ENCODE measurements at regions not wholly inside any gene's neighbourhood (a gene's known extent, or its start where the extent isn't known, plus 50 kb on each side); places are given as distances from the start of the nearest gene placed in this dataset.
"Not testable (repeated sequence)": the region's sequence is repeated elsewhere in the genome, so short reads cannot be mapped to it uniquely, and the experiment has no call there.

- H3K27me3 Mint-ChIP-seq; H3K4me3 Mint-ChIP-seq; H3K36me3 Mint-ChIP-seq (ENCODE audit: low read depth); H3K27ac Mint-ChIP-seq; ATAC-seq; H3K9me3 ChIP-seq (ENCODE audit: control insufficient read depth, low read length, poor library complexity, severe bottlenecking); DNase-seq: not testable (repeated sequence)
- peaks cover 18% of the 10 kb centered on the region for H3K4me1 Mint-ChIP-seq
Measured at GRCh38 chr16:10328291-10328690, 57.6 kb upstream of the ATF7IP2 start.

GRCh38 chr16:10332241-10332640, 53.6 kb upstream of the ATF7IP2 start:
- H3K9me3 ChIP-seq (ENCODE audit: control insufficient read depth, low read length, poor library complexity, severe bottlenecking), result peaks cover 2% of the 10 kb centered on the region
- Mint-ChIP-seq H3K27me3 (no peaks in the 10 kb centered on the region), H3K4me3 (no peak overlapping the region), H3K27ac (peak overlapping the region; percentile 93), H3K36me3 (ENCODE audit: low read depth) (peaks cover 9% of the 10 kb centered on the region), H3K4me1 (peaks cover 22% of the 10 kb centered on the region)
- ATAC-seq, result no peak
- no peak for DNase-seq

DNA sequence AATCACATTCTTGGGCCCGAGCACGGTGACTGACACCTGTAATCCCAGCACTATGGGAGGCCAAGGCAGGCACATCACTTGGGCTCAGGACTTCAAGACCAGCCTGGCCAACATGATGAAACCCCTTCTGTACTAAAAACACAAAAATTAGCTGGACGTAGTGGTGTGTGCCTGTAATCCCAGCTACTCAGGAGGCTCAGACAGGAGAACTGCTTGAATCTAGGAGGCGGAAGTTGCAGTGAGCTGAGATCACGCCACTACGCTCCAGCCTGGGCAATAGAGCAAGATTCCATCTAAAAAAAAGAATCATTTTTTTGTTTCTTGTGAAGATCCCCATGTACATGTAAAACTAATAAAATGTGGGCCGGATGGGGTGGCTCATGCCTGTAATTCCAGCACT, 53.1 kb upstream of the ATF7IP2 start:
- ATAC-seq, result no peak
- H3K4me3 Mint-ChIP-seq, result peak overlapping the region; percentile 73
- no peaks in the 10 kb centered on the region for H3K27me3 Mint-ChIP-seq
- DNase-seq, result no peak
- peaks cover 6% of the 10 kb centered on the region for H3K36me3 Mint-ChIP-seq (ENCODE audit: low read depth)
- peak overlapping the region; percentile 93 for H3K27ac Mint-ChIP-seq
- H3K4me1 Mint-ChIP-seq, result peaks cover 25% of the 10 kb centered on the region
- H3K9me3 ChIP-seq (ENCODE audit: control insufficient read depth, low read length, poor library complexity, severe bottlenecking), result peaks cover 2% of the 10 kb centered on the region

GRCh38 chr16:10333321-10334032, 52.4 kb upstream of the ATF7IP2 start:
- Mint-ChIP-seq H3K36me3 (ENCODE audit: low read depth) (peaks cover 6% of the 10 kb centered on the region), H3K27me3 (no peaks in the 10 kb centered on the region), H3K4me3 (peak overlapping the region; percentile 73), H3K27ac (peak overlapping the region; percentile 93), H3K4me1 (peaks cover 25% of the 10 kb centered on the region)
- DNase-seq (no peak), ATAC-seq (peak; percentile 74)
- H3K9me3 ChIP-seq (ENCODE audit: control insufficient read depth, low read length, poor library complexity, severe bottlenecking), result peaks cover 2% of the 10 kb centered on the region

DNA sequence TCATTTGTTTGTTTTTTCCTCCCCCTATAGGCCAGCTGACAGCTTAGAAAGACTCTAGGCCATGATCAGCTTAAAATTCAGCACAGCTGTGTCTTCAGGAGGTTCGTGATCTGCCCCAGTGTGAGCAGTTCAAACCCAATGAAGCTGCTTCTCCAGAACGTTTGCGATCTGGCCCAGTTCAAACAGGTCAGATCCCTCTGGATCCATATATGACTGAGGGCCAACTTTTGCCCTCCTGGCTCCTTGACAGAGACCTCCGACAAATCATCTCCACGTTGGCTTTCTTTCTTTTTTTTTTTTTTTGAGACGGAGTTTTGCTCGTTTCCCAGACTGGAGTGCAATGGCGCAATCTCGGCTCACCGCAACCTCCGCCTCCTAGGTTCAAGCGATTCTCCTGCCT, 50.2 kb upstream of the ATF7IP2 start:
- no peak overlapping the region for H3K4me3 Mint-ChIP-seq
- no peak overlapping the region for H3K27ac Mint-ChIP-seq
- H3K9me3 ChIP-seq (ENCODE audit: control insufficient read depth, low read length, poor library complexity, severe bottlenecking), result peaks cover 2% of the 10 kb centered on the region
- peaks cover 9% of the 10 kb centered on the region for H3K36me3 Mint-ChIP-seq (ENCODE audit: low read depth)
- ATAC-seq (no peak), DNase-seq (no peak)
- no peaks in the 10 kb centered on the region for H3K27me3 Mint-ChIP-seq
- peaks cover 18% of the 10 kb centered on the region for H3K4me1 Mint-ChIP-seq
